ENCODE measurements at regions not wholly inside any gene's neighbourhood (a gene's known extent, or its start where the extent isn't known, plus 50 kb on each side); places are given as distances from the start of the nearest gene placed in this dataset.
"Not testable (repeated sequence)": the region's sequence is repeated elsewhere in the genome, so short reads cannot be mapped to it uniquely, and the experiment has no call there.

- no peak for DNase-seq
- TF ChIP-seq EP300 (IDR thresholded peaks at IDR 0.05) (no peak), POLR2A (IDR thresholded peaks at IDR 0.05) (no peak), CTCF (IDR thresholded peaks at IDR 0.05) (no peak)
- H3K27me3 ChIP-seq: no peaks in the 10 kb centered on the region
- no peak overlapping the region for H3K27ac ChIP-seq
- 22 to 44% (median 30%) methylated on average over 2 of the region's 2 CpGs for WGBS, 3 donors
- H3K4me3 ChIP-seq: no peak overlapping the region
- no peaks in the 10 kb centered on the region for H3K9me3 ChIP-seq
- no peaks in the 10 kb centered on the region for H3K4me1 ChIP-seq (ENCODE audit: insufficient read depth)
- intact Hi-C loops (cut with DNase I): no loop called here
- H3K36me3 ChIP-seq: no peaks in the 10 kb centered on the region
Measured at GRCh38 chr10:22803261-22803885, 89.0 kb upstream of the PIP4K2A start.

- no peaks in the 10 kb centered on the region for H3K4me1 ChIP-seq (ENCODE audit: insufficient read depth)
- 33 to 48% (median 35%) methylated on average over 1 of the region's 1 CpG for WGBS, 3 donors
Measured at GRCh38 chr10:22801785-22802184, 87.4 kb upstream of the PIP4K2A start.

GRCh38 chr10:22797796-22798195, 83.4 kb upstream of the PIP4K2A start:
- intact Hi-C loops (cut with DNase I); H3K36me3 ChIP-seq; H3K27ac ChIP-seq: not testable (repeated sequence)

More at GRCh38 chr10:22801785-22802184, 87.4 kb upstream of the PIP4K2A start:
- no peak overlapping the region for H3K27ac ChIP-seq
- no peak for TF ChIP-seq EP300 (IDR thresholded peaks at IDR 0.05)
- TF ChIP-seq POLR2A (IDR thresholded peaks at IDR 0.05): no peak
- no peak for TF ChIP-seq CTCF (IDR thresholded peaks at IDR 0.05)
- H3K36me3 ChIP-seq: no peaks in the 10 kb centered on the region
- DNase-seq: no peak
- H3K27me3 ChIP-seq: no peaks in the 10 kb centered on the region
- intact Hi-C loops (cut with DNase I): no loop called here
- no peak overlapping the region for H3K4me3 ChIP-seq
- no peaks in the 10 kb centered on the region for H3K9me3 ChIP-seq

GRCh38 chr10:22795546-22795945, 81.2 kb upstream of the PIP4K2A start:
- Histone ChIP-seq H3K27me3 (no peaks in the 10 kb centered on the region), H3K4me3 (no peak overlapping the region), H3K36me3 (no peaks in the 10 kb centered on the region), H3K9me3 (no peaks in the 10 kb centered on the region), H3K27ac (no peak overlapping the region), H3K4me1 (ENCODE audit: insufficient read depth) (no peaks in the 10 kb centered on the region)
- WGBS, 3 donors: 85 to 91% (median 86%) methylated on average over 3 of the region's 3 CpGs
- no peak for DNase-seq
- TF ChIP-seq POLR2A (IDR thresholded peaks at IDR 0.05): no peak
- no peak for TF ChIP-seq EP300 (IDR thresholded peaks at IDR 0.05)
- no peak for TF ChIP-seq CTCF (IDR thresholded peaks at IDR 0.05)
- intact Hi-C loops (cut with DNase I): no loop called here

More at GRCh38 chr10:22797796-22798195, 83.4 kb upstream of the PIP4K2A start:
- not testable (repeated sequence) for H3K4me3 ChIP-seq; H3K4me1 ChIP-seq (ENCODE audit: insufficient read depth); H3K27me3 ChIP-seq; DNase-seq; H3K9me3 ChIP-seq
- WGBS, 3 donors: 71 to 95% (median 85%) methylated on average over 1 of the region's 1 CpG

- DNase-seq: no peak
- Histone ChIP-seq H3K36me3 (no peaks in the 10 kb centered on the region), H3K9me3 (no peaks in the 10 kb centered on the region), H3K4me1 (ENCODE audit: insufficient read depth) (no peaks in the 10 kb centered on the region), H3K27me3 (no peaks in the 10 kb centered on the region), H3K27ac (no peak overlapping the region), H3K4me3 (no peak overlapping the region)
- TF ChIP-seq EP300 (IDR thresholded peaks at IDR 0.05): no peak
- TF ChIP-seq CTCF (IDR thresholded peaks at IDR 0.05): no peak
- TF ChIP-seq POLR2A (IDR thresholded peaks at IDR 0.05): no peak
- WGBS, 3 donors: 64 to 77% (median 67%) methylated on average over 4 of the region's 4 CpGs
- intact Hi-C loops (cut with DNase I): no loop called here
Measured at GRCh38 chr10:22792161-22792560, 77.8 kb upstream of the PIP4K2A start.
